ENCODE measurements at regions not wholly inside any gene's neighbourhood (a gene's known extent, or its start where the extent isn't known, plus 50 kb on each side); places are given as distances from the start of the nearest gene placed in this dataset.
A peak's percentile ranks its signal among the peaks of the same experiment; 100 is the strongest.
"Not testable (repeated sequence)": the region's sequence is repeated elsewhere in the genome, so short reads cannot be mapped to it uniquely, and the experiment has no call there.

DNA sequence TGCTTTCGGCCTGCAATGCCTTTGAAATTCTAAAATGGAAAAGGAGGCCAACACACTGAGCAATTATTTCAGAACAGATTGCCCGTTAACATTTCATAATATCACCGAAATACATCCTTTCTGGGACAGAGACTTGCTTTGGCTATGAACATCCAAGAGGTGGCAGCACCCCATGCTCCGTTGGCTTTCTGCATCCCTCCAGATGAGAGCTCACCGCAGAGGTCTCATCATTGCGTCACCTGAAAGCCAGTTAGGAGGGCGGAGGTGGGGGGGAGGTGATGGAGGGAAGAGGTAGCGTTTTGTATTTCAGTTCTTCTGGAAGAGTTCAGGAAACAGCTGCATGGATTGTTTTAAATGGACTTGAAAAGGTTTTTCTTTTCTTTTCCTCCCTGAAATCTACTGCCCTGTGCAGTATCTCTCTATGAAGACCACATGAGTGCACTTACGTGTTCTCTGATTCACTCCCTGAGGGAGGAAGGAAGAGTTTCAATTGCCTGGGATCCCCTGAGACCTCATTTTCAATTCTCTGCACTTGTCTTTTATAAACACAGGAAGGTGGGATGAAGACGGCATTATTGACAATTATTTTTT is 166.8 kb upstream of the PGRMC2 start:
- DNase-seq (ENCODE audit: low read depth in 2 of 2): peak; percentile 90

DNA sequence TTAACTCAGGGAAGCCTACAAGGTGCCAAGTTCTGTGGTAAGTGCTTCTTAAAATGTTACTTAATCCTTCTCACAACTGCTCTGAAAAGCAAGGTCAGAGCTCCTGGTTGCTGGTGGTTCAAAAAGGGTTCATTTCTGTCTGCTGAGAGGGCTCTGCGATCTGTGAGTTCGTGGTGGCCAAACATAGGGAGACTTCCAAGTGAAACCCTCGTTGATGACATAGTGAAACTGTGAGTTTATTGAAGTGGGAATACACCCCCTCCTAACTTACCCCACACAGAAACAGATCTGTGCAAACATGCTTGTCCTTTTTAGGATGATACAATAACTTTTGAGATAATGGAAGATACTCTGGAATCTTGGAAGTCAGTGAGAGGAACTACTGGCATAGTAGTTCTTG is 164.8 kb upstream of the PGRMC2 start:
- DNase-seq (ENCODE audit: low read depth in 2 of 2): no peak

DNA sequence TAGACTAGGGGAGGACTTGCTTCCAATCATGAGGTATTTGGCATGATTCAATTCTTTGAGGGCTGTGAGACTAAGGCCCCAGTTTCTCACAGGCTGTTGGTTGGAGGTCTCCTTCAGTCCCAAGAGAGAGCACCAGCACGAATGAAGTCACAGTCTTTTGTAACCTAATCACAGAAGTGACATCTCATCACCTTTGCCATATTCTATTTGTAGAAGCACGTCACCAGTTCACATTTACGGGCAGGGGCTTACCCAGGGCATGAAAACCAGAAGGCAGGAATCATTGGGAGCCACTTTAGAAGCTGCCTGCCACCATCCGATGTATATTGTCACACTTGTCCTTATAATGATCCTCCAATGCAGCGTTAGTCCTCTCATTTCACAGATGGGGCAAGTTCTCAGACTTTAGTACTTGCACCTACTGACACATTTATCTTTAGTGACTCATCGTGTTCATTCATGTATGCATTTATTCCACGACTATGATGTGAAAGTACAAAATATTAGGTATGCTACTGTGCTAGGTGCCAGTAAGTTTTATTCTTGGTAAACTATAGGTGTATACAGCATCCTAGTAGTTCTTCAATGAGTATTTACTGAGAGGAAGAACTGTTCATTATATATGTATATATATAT is 163.8 kb upstream of the PGRMC2 start:
- DNase-seq (ENCODE audit: low read depth in 2 of 2): no peak

DNA sequence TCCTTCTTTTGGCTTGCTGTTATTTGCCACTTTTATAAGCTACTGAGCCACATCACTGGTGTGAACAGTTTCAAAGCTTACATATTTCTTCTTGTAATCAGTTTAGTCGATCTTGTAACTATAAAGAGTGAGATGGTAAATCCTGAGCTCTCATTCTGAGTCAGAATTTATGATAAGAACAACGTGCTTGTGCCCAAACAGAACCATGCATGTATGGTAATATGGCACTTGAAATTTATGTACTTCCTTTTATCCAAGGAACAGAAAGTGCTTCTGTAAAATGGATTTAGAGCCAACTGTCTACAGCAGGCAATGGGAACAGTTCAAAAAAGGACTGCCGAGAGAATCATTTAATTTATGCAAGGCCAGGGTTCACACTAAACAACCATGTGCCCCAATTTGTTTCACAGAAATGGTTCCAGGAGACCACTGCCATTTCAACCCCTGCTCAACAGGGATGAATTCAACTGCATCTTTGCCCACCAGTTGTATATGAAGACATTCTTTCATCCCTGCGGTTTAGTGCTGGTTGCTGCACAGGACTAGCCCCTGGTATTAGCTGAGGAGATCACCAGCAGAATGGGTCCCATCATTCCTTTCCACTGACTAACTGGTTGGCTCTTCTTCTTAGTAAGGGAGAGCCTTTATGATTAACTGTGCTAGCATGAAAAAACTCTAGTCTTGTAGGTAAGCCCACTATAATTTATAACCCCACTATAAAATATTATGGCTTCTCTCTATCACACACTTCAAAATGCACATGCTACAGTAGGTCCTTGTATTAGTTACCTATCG is 162.9 kb upstream of the PGRMC2 start:
- no peak for DNase-seq (ENCODE audit: low read depth in 2 of 2)

DNA sequence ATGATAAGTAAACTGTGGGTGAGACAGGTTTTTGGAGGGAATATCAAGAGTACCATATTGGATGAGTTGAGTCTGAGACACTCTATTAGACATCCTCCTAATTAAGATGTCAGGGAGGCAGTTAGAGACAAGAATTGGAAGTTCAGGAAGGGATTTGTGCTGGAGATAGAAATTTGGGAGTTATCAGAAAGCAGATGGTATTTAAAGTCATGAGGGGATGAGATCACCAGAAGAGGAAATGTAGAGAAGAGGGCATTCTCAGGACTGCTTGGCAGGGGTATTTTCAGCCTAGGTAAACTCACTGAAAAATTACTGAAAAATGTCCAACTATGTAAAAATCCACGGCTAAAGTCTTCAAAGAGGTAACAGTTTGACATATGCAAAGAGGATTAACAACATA is 161.6 kb upstream of the PGRMC2 start:
- no peak for DNase-seq (ENCODE audit: low read depth in 2 of 2)

DNA sequence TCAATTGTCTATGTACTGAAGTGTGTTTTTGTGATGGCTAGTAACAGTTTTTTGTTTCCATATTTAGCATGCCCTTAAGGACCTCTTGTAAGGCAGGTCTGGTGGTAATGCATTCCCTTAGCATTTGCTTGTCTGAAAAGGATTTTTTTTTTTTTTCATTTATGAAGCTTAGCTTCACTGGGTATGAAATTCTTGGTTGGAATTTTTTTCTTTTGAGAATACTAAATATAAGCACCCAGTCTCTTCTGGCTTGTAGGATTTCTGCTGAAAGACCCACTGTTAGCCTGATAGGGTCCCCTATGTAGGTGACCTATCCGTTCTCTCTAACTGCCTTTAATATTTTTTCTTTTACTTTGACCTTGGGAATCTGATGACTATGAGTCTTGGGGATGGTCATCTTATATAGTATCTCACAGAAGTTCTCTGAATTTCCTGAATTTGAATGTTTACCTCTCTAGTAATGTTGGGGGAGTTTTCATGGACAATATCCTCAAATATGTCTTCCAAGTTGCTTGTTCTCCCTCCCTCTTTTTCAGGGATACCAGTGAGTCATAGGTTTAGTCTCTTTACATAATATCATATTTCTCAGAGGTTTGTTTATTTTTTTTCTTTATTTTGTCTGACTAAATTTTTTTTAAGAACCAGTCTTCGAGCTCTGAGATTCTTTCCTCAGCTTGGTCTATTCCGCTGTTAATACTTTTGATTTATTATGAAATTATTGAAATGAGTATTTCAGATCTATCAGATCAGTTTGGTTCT is 157.1 kb upstream of the PGRMC2 start:
- DNase-seq (ENCODE audit: low read depth in 2 of 2): no peak

DNA sequence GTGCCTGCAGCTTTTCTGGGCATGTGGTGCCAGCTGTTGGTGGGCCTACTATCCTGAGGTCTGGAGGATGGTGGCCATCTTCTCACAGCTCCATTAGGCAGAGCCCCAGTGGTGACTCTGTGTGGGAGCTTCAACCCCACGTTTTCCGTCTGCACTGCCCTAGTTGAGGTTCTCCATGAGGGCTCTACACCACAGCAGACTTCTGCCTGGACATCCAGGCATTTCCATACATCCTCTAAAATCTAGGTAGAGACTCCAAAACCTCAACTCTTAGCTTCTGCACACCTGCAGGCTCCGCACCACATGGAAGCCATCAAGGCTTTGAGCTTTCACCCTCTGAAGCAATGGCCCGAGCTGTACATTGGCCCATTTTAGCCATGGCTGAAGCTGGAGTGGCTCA is 153.3 kb upstream of the PGRMC2 start:
- no peak for DNase-seq (ENCODE audit: low read depth in 2 of 2)

DNA sequence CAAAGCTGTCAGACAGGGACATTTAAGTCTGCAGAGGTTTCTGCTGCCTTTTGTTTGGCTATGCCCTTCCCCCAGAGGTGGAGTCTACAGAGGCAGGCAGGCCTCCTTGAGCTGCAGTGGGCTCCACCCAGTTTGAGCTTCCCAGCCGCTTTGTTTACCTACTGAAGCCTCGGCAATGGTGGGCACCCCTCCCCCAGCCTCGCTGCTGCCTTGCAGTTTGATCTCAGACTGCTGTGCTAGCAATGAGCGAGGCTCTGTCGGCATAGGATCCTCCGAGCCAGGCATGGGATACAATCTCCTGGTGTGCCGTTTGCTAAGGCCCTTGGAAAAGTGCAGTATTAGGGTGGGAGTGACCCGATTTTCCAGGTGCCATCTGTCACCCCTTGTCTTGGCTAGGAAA is 149.4 kb upstream of the PGRMC2 start:
- not testable (repeated sequence) for DNase-seq (ENCODE audit: low read depth in 2 of 2)

DNA sequence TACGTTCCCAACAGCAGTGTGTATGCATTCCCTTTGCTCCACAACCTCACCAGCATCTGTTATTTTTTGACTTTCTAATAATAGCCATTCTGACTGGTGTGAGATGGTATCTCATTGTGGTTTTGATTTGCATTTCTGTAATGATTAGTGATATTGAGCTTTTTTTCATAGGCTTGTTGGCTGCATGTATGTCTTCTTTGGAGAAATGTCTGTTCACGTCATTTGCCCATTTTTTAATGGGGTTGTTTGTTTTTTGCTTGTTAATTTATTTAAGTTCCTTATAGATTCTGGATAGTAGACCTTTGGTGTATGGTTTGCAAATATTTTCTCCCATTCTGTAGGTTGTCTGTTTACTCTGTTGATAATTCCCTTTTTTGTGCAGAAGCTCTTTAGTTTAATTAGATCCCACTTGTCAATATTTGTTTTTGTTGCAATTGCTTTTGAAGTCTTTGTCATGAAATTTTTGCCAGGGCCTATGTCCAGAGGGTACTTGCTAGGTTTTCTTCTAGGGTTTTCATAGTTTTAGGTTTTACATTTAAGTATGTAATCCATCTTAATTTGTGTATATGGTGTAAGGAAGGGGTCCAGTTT is 141.5 kb upstream of the PGRMC2 start:
- not testable (repeated sequence) for DNase-seq (ENCODE audit: low read depth in 2 of 2)

DNA sequence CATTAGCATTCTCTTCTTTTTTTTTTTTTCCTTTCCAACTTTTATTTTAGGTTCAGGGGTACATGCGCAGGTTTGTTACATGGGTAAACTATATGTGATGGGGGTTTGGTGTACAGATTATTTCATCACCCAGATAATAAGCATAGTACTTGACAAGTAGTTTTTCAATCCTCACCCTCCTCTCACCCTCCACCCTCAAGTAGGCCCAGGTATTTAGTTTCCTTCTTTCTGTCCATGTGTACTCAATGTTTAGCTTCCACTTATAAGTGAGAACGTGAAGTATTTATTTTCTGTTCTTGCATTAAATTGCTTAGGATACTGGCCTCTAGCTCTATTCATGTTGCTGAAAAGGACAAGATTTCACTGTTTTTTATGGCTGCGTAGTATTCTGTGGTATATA is 140.8 kb upstream of the PGRMC2 start:
- DNase-seq (ENCODE audit: low read depth in 2 of 2): no peak

DNA sequence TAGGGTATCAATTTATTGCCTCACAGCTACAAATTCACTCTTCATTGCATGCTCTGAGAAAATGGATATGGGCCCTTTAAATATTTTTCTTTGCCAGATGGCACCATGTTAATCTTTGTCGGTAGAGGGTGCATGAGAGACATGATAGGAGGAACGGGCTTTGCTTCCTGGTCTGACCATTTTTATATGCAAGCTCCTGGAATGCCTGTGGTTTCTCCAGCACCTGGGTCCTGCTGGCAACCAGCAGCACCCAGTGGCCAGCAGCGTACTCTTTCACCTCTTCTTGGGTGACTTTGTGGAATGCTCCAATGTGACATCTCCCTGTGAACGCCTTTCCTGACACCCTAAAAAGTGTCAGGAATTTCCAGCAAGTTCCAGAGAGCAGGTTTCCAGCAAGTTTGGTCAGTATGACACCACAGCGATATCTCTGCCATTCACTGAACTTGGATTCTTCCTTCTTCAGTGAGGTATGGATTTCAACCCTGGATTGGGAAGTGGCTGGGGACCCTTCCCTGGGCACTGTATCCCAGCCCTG is 140.3 kb upstream of the PGRMC2 start:
- peak; percentile 28 to 29 for DNase-seq (ENCODE audit: low read depth in 2 of 2)

DNA sequence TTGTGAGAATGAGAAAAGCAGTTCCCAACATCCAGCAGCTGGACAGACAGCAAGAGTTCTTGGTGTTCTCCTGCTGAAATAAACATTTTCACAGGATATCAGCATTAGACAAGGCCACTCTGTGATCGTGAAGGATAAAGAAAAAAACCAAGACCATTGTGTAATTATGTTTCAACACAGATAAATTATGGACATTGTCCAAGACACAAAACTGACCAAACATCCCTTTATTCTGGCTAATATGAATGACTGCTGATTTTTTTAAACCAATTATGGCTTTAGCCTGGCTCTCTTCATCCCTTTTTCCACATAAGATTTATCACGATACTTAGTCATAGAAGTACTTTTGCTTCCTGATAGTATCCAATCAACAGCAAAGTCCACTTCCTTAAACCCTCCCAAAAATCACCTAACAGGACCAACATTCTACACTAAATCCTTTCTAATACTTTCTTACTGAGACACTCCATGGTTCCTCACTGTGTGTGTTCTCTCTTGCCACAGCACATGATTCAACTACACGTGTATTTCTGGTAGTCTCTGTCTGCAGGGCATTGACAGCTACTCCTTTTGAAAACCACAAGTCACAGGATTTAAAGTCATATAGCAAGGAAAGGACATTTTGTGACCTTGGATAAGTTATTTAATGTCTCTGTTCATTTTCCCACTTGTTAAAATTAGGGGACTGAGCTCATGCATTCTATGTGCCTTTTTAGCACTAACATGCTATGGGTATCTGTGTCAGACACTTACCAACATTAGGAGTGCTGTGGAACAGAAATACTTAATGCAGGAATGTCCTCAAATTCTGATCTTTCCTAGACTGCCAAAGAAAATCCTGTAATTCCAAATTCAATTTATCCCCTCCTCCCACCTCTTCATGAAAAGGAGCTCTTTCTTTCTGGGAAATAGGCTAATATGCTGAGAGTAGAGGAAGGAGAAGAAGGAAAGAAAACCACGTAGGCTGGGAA is 137.2 kb upstream of the PGRMC2 start:
- no peak for DNase-seq (ENCODE audit: low read depth in 2 of 2)

DNA sequence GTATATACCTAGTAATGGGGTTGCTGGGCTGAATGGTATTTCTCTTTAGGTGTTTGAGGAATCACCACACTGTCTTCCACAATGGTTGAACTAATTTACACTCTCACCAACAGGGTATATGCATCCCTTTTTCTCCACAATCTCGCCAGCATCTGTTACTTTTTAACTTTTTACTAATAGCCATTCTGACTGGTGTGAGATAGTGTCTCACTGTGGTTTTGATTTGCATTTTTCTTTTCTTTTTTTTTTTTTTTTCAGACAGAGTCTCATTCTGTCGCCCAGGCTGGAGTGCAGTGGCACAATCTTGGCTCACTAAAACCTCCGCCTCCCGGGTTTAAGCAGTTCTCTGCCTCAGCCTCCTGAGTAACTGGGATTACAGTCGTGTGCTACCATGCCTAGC is 134.7 kb upstream of the PGRMC2 start:
- DNase-seq (ENCODE audit: low read depth in 2 of 2): not testable (repeated sequence)

DNA sequence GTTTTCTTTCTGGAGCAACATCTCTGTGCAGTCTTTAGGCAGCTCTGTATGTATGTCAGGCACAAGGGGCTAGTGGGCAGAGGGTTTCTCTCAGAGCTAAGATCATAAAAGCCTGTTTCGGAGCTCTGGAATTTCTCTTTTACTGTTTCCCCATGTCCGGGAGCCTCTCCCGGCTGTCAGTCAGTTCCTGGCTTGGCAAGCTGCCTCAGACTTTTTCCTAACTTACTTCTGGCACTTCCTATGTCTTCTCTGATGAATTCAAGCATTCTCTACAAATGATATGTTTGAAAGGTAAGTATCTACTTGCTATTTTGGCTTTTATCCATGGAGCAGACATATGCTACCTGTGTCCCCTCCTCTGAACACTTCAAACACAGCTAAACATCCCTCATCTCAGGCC is 129.3 kb upstream of the PGRMC2 start:
- DNase-seq (ENCODE audit: low read depth in 2 of 2): no peak

DNA sequence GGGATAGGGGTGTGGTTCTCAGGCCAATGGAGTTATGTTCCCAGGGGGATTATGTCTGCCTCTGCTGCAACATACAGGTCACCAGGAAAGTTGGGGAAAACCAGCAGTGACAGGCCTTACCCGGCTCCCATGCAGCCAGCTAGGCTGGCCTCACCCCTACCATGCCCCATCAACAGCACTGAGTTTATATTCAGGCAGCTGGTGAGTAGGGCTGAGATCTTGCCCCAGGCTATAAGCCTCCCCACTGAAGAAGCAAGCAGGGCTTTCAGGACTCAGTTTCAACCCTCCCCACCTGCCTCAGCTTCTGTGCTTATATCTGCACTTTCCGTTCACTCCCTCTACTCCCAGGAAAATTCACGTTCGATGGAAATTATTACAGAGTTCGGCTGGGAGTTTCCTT is 122.4 kb upstream of the PGRMC2 start:
- no peak for DNase-seq (ENCODE audit: low read depth in 2 of 2)

DNA sequence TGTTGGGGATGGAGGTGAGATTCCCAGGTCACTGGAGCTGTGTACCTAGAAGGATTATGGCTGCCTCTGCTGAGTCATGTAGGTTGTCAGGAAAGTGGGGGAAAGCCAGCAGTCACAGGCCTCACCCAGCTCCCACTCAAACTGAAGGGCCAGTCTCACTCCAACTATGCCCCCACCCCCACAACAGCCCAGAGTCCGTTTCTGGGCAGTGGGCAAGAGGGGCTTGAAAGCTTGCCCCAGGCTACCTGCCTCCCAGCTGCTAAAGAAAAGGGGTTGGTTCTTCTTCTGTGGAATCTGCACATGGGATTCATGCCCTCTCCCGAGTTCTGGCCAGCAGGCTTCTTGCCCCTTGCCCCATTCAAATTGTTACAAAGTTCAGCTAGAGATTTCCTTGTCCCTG is 116.0 kb upstream of the PGRMC2 start:
- DNase-seq (ENCODE audit: low read depth in 2 of 2): no peak

DNA sequence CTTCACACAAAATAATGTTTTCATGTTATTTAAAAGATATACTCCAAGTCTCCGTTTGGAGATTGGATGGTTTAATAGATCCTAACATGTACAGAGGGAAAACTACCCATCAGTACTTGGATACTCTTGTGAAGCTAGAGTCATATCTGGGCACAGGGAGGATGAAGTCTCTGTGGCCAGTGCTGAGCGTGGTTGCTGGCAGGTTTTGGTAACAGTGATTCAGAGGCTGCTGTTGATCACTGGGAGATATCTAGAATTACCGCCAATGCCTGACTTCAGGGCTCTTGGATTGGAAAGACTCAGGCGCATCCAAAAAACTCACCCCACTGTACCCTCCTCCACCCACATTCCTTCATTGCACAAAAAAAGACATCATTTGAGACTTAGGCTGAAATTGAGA is 107.2 kb upstream of the PGRMC2 start:
- no peak for DNase-seq (ENCODE audit: low read depth in 2 of 2)

DNA sequence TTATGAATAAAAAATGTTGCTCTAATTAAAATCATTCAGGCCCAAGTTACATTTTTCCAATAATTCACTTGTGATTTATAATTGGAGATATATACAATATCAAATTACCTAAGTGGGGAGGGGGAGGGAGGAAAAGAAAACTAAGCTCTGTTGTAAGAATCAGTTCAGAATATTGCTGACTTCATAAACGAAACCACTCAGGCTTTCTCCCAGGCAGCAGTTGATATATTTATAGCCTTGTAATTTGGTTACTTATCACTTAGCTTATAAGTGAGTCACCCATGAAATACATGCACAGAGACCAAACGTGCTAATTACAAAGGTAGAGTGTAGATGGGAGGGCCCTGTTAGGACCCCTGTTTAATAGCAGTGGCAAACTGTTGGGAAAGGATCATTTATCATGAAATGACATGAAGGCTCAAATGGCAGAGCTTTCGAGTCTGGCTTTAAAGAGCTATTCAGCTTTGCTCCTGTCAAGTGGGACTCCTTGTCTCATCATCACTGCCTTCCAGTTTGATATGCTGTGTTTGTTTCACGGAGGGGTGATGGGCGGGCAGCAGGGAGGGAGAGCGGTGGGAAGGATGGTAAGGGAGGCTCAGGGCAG is 105.6 kb upstream of the PGRMC2 start:
- peak; percentile 86 to 90 for DNase-seq (ENCODE audit: low read depth in 2 of 2)

DNA sequence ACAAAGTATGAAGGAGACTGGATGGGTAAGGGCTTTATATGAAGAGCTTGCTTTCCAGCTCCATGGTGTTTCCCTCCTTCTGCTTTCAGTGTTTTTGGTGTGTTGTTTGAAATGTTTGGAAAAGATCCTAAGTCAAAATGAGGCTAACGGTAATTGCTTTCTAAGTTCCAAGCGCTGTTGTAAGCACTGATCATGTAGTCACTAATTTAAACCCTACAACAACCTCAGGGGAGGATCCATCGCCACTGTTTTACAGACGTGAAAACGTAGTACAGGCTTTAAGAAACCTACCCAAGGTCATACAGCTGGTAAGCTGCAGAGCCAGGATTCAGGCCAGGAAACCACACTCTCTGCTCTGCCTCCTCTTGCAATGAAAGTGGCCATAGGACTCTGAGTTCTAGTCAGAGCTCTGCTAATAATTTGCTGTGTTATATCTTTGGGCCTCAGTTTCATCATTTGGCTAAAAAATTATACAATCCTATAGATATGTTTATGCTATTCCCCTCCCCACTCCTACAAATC is 102.9 kb upstream of the PGRMC2 start:
- DNase-seq (ENCODE audit: low read depth in 2 of 2): no peak

DNA sequence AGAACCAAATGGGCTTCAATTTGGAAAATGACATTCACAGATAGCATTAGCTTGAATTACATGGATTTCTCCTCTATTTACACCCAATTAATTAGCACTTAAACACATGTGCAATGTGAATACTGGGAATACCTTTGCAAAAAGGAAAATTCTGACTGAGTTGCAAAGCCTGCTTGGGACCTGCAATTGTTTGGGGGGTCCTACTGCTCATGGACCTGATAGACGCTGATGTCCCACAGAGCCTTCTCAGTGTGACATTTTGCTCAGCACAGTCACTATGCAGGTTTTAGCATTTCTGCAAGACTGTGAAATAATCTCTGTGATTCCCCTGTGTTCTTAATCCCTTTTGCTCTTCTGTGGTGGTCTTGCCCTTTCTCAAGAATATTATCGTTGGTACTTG is 101.2 kb upstream of the PGRMC2 start:
- DNase-seq (ENCODE audit: low read depth in 2 of 2): no peak
